Small intestine (tissue), 7 donors: ENCODE measurements at regions not wholly inside any gene's neighbourhood (a gene's known extent, or its start where the extent isn't known, plus 50 kb on each side); places are given as distances from the start of the nearest gene placed in this dataset.
"Not testable (repeated sequence)": the region's sequence is repeated elsewhere in the genome, so short reads cannot be mapped to it uniquely, and the experiment has no call there.

Experiments
- DNase-seq, 2 donors: peaks; one replicate each; pipeline versions ENCODE4 v3.0.0 to v3.0.0-alpha.2; 2013
- FAIRE-seq: peaks from 2 replicates; lab custom pipeline; 2012; peaks lifted over from hg19 to GRCh38; lab: Jason Lieb, UNC
- H3K27ac ChIP-seq, 3 donors: one replicate each; pipeline ENCODE4 v1.5.1; 2013; ENCODE audit warnings: low read length in 2 of 3, mild to moderate bottlenecking in 2 of 3, control low read depth in 1 of 3, inconsistent platforms in 1 of 3, low read depth in 1 of 3, moderate library complexity in 1 of 3
- H3K27me3 ChIP-seq, 3 donors: one replicate each; pipeline ENCODE4 v1.6.1; 2013; ENCODE audit warnings: low read length in 3 of 3, inconsistent platforms in 1 of 3; ENCODE audit not compliant: control insufficient read depth in 3 of 3, insufficient read depth in 3 of 3
- H3K36me3 ChIP-seq, 3 donors: one replicate each; pipeline ENCODE4 v1.6.1; 2013; ENCODE audit warnings: low read length in 3 of 3, inconsistent platforms in 1 of 3, low read depth in 1 of 3, mild to moderate bottlenecking in 1 of 3, moderate library complexity in 1 of 3; ENCODE audit not compliant: control insufficient read depth in 3 of 3, insufficient read depth in 2 of 3
- H3K4me1 ChIP-seq, 3 donors: one replicate each; pipeline ENCODE4 v1.6.1; 2013; ENCODE audit warnings: low read length in 2 of 3, inconsistent platforms in 1 of 3, low read depth in 1 of 3, mild to moderate bottlenecking in 1 of 3, moderate library complexity in 1 of 3; ENCODE audit not compliant: control insufficient read depth in 3 of 3, insufficient read depth in 2 of 3
- H3K4me3 ChIP-seq, 3 donors: one replicate each; pipeline ENCODE4 v1.5.1; 2013; ENCODE audit warnings: low read length in 3 of 3, control low read depth in 1 of 3, inconsistent platforms in 1 of 3, low read depth in 1 of 3, mild to moderate bottlenecking in 1 of 3, moderate library complexity in 1 of 3
- H3K9me3 ChIP-seq, 2 donors: one replicate each; pipeline ENCODE4 v1.6.1; 2013; ENCODE audit warnings: low read depth in 1 of 2, low read length in 1 of 2; ENCODE audit not compliant: control insufficient read depth in 2 of 2, insufficient read depth in 1 of 2
- WGBS, 3 donors: extraction: QIAGEN DNeasy Blood & Tissue Kit; methylation state at CpG; one replicate each; pipeline ENCODE4 v1.1.7; 2013; 5-methylcytosine and 5-hydroxymethylcytosine counted together
- donor health status: healthy with polysubstance abuse.
- donor health status: control.
- donor health status: control.
- donor health status: Bipolar disorder and iron deficiency.
- donor health status: healthy.

DNA sequence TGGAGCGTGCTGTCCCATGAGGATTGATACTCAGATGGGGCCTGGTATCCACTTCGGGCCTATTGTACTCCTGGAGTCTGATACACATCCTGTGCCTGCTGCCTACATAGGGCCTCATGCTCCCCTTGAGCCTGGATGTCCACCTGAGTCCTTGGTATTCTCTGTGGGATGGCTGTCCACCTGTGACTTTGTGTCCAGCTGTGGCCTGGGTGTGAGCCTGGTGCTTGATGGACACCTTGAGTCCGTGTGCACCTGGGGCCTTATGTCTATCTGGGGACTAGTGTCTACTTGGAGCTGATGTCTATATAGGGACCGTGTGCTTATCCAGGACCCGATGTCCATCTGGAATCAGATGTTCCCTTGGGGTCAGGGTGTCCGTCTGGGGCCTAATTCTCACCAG is 75.9 kb upstream of the THOC3 start:
- H3K4me1 ChIP-seq, H3K4me3 ChIP-seq, H3K27ac ChIP-seq, H3K9me3 ChIP-seq, H3K27me3 ChIP-seq, H3K36me3 ChIP-seq, DNase-seq, FAIRE-seq: not testable (repeated sequence)
- 86 to 91% (median 88%) methylated on average over 5 to 6 of the region's 6 CpGs for WGBS, 3 donors

DNA sequence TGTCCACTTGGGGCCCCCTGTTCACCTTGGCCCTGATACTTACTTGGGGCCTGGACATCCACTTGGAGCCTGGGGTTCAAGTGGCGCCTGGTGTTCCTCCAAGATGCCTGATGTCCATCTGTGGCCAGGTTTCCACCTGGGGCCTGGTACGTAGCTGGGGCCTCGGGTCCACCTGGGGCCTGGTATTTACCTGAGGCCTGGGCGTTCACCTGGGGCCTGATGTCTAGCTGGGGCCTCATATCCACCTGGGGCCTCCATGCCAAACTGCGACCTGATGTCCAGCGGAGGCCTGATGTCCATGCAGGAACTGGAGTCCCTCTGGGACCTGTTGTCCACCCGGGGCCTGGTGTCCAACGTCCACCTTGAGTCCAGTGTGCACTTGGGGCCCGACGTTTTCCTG is 76.3 kb upstream of the THOC3 start:
- not testable (repeated sequence) for DNase-seq, FAIRE-seq, H3K27ac ChIP-seq, H3K27me3 ChIP-seq, H3K36me3 ChIP-seq, H3K4me1 ChIP-seq, H3K9me3 ChIP-seq, H3K4me3 ChIP-seq
- WGBS, 3 donors = 88 to 96% (median 94%) methylated on average over 6 to 7 of the region's 10 CpGs

DNA sequence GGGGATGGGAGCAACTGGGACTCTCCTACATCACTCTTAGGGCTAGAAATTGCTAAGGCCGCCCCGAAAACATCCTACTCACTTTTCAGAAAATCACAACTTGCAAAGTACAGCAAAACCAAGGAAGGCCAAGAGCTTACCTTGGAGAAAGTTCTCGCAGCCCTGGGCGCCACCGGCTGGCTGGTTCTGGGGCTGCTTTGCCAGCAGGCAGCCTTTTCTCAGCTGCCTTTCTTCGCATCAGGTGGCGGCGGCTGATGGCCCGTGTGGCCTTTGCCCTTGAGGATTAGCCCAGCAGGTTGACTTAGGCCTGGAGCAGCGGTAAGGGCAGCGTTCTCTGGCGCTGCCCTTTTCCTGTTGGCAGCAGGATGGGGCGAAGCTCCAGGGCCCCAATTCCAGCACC is 77.3 kb upstream of the THOC3 start:
- FAIRE-seq, H3K9me3 ChIP-seq, H3K4me3 ChIP-seq, H3K27ac ChIP-seq, H3K4me1 ChIP-seq, H3K27me3 ChIP-seq, DNase-seq, H3K36me3 ChIP-seq: not testable (repeated sequence)
- 48 to 76% (median 72%) methylated on average over 4 to 11 of the region's 13 CpGs for WGBS, 3 donors

DNA sequence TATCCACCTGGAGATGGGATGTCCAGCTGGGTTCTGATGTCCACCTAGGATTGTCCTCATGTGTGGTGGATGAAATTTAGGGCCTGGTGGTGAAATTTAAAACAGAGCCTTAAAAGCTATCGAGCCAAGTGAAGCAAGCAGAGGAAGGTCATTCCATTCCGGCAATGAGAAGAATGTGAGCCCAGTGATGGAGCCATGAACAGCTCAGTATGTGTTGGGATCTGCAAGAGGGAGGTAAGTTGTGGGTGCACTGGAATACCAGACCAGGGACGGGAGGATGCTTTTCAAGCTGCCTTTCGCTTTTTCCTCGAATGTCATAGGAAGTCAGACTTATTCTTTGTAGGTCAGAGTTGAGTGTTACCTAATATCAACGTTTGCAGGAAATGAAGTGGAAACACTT is 80.6 kb upstream of the THOC3 start:
- FAIRE-seq, H3K36me3 ChIP-seq, DNase-seq, H3K4me1 ChIP-seq, H3K4me3 ChIP-seq, H3K9me3 ChIP-seq, H3K27ac ChIP-seq, H3K27me3 ChIP-seq: not testable (repeated sequence)
- 74 to 80% (median 78%) methylated on average over 6 of the region's 6 CpGs for WGBS, 3 donors

DNA sequence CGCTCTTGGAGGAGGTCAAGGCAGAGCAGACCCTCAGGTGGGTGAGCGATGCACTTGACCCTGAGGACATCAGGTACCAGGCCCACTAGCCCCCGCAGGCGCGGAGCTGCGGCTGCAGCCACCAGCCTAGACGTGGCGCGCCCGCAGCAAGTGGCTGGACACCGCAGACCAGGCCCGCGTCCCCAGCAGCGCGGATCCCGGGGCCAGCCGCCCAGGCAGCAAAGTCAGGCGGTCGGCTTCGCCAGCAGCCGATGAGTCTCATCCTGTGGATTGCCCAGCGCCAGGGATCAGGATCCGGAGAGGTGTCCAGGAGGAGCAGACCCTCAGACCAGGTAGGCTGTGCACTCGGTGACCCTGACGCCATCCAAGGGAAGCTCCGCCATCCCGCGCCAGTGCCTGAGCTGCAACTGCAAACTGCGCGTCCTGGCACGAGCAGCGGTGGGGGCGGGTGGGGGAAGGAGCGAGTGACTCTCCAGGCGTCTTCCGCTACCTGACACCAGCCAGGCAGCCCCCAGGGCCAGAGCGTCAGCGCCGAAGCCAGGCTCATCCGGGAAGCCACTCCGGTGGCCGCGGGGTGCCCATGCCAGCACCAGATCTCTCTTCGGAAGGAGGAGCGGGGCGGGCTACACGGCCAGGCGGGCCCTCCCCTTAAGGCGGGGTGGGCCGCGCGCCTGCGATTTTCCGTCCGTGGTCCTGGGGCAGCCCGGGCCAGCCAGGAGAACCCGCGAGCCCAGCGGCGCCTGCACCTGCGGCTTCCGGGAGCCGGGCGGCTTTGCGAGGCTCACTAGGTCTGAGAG is 92.6 kb upstream of the THOC3 start:
- FAIRE-seq, H3K4me3 ChIP-seq, H3K36me3 ChIP-seq: not testable (repeated sequence)

DNA sequence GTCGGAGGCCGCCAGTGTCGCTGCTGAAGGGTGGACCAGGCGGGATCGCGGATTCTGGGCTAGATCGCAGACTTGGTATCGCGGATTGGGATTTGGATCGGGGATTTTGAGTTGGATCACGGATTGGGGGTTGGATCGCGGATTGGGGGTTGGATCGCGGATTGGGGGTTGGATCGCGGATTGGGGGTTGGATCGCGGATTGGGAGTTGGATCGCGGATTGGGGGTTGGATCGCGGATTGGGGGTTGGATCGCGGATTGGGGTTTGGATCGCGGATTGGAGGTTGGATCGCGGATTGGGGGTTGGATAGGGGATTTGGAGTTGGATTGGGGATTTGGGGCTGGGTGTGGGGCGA is 93.1 kb upstream of the THOC3 start:
- not testable (repeated sequence) for H3K9me3 ChIP-seq, FAIRE-seq, DNase-seq, H3K4me3 ChIP-seq, H3K27ac ChIP-seq, H3K4me1 ChIP-seq, H3K27me3 ChIP-seq, H3K36me3 ChIP-seq
- WGBS, 3 donors = 35 to 54% (median 51%) methylated on average over 19 to 22 of the region's 30 CpGs

More for the DNA sequence above, 92.6 kb upstream of the THOC3 start:
- not testable (repeated sequence) for H3K9me3 ChIP-seq, H3K27me3 ChIP-seq, H3K4me1 ChIP-seq, H3K27ac ChIP-seq, DNase-seq
- 5 to 13% (median 11%) methylated on average over 16 to 20 of the region's 65 CpGs for WGBS, 3 donors

DNA sequence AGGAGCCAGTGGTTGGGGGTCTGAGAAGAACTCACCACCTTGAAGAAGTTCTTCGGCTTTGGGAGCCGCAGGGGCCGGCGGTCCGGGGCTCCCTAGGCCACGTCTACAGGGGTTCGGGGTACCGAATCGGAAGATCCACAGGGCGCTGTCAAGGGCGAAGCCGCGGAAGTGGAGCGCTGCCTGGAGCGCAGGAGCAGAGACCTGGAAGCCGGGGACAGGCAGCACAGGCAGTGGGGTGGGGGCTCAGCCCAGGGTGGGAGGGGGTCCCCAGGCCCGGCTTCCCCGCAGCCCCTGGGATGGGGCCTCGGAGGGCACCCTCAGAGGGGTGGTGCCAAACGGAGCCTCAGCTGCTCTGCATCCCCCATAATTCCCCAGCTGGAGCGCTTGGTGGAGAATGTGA is 93.5 kb upstream of the THOC3 start:
- H3K27ac ChIP-seq, H3K4me3 ChIP-seq, DNase-seq, H3K36me3 ChIP-seq, H3K4me1 ChIP-seq, FAIRE-seq, H3K27me3 ChIP-seq, H3K9me3 ChIP-seq: not testable (repeated sequence)
- 35 to 80% methylated on average over 3 to 11 of the region's 21 CpGs; no CpG with 5 or more reads in 1 of the 3 donors for WGBS, 3 donors

DNA sequence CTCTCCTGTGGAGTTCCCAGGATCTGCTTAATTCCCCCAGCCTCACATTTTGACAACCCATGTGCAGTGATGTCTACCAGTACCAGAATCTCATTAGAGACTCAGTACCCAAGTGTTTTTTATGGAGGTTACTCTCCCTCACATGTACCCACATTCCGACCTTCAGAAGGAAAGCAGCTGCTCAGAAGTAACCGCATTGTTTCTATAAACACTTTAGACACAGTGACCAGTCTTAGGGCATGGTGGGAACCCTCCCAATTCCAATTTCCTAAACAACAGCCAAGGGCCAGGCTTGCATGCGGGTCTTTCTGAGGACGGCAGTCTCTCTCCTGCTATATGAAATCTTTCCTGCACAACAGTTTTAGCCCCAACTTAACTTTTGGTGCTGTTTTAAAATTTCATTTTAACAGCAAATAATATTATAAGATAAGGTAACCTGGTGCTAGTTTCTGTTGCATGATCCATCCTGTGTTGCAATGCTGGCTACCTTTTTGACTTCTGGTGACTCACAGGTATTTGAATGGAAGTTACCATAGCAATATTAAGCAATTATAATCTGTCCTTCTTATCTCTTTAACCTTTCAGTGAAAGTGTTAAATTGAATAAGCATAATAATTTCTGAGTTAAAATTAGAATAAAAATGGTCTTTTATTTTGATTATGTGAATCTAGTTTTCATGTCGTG is 98.3 kb upstream of the THOC3 start:
- not testable (repeated sequence) for H3K27me3 ChIP-seq, H3K4me1 ChIP-seq, DNase-seq, H3K36me3 ChIP-seq, H3K9me3 ChIP-seq, H3K4me3 ChIP-seq, FAIRE-seq, H3K27ac ChIP-seq
- 65 to 80% (median 72%) methylated on average over 3 to 4 of the region's 5 CpGs for WGBS, 3 donors
